GM12864 (cell line): ENCODE measurements at regions not wholly inside any gene's neighbourhood (a gene's known extent, or its start where the extent isn't known, plus 50 kb on each side); places are given as distances from the start of the nearest gene placed in this dataset.

Experiments
- DNase-seq: peaks from one replicate; pipeline ENCODE4 v3.0.0-alpha.2; 2011; ENCODE audit warnings: low read depth
- H3K4me3 ChIP-seq: 2 replicates; pipeline ENCODE4 v1.5.1; 2011; ENCODE audit warnings: mild to moderate bottlenecking, low read depth, low read length, control low read depth
- TF ChIP-seq, protein P1 (sequence below): IDR thresholded peaks from 2 replicates; pipeline ENCODE4 v1.5.1; 2011; ENCODE audit warnings: low read depth, mild to moderate bottlenecking, moderate library complexity, low read length, control low read depth, inconsistent platforms; ENCODE audit errors: missing control alignments

GRCh38 chr5:28542987-28543386 is 1504.6 kb upstream of the CDH9 start:
- no peak for DNase-seq
- no peak overlapping the region for H3K4me3 ChIP-seq
- TF ChIP-seq, protein P1, sequence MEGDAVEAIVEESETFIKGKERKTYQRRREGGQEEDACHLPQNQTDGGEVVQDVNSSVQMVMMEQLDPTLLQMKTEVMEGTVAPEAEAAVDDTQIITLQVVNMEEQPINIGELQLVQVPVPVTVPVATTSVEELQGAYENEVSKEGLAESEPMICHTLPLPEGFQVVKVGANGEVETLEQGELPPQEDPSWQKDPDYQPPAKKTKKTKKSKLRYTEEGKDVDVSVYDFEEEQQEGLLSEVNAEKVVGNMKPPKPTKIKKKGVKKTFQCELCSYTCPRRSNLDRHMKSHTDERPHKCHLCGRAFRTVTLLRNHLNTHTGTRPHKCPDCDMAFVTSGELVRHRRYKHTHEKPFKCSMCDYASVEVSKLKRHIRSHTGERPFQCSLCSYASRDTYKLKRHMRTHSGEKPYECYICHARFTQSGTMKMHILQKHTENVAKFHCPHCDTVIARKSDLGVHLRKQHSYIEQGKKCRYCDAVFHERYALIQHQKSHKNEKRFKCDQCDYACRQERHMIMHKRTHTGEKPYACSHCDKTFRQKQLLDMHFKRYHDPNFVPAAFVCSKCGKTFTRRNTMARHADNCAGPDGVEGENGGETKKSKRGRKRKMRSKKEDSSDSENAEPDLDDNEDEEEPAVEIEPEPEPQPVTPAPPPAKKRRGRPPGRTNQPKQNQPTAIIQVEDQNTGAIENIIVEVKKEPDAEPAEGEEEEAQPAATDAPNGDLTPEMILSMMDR = no peak

DNA sequence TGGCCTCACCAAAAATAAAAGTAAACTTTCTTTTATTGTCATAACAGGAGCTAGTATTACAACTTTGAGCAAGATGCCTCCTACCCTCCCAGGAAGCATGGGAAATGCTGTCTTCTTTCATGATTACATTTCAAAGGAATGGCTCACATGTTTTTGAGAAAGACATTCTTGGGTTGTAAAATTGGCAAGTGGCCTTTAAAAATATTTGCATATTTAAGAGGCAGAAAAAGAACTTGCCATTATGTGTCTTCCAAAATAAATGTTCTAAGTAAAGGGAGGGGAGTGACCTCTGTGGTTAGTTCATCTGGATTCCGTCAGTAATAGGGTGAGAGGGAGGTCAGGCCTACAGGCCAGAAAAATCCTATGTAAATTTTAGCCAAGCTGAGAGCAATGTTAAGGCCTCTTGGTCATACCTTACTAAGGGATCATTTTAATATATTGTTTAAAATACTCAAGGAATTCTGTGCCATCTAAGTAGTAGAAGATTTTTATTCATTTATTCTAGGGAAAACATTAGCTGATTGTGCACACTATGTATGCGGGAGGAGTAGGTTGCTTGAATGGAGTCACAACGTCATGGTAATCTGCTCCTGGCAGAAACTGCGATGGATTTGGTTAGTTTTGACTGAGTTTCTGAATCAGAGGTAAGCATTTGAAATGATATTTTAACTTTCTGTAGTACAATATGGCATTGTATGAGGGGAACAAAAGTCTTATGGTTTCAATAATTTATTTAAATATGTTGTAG is 1485.7 kb upstream of the CDH9 start:
- DNase-seq = no peak
- H3K4me3 ChIP-seq = no peak overlapping the region
- TF ChIP-seq, protein P1 = no peak

DNA sequence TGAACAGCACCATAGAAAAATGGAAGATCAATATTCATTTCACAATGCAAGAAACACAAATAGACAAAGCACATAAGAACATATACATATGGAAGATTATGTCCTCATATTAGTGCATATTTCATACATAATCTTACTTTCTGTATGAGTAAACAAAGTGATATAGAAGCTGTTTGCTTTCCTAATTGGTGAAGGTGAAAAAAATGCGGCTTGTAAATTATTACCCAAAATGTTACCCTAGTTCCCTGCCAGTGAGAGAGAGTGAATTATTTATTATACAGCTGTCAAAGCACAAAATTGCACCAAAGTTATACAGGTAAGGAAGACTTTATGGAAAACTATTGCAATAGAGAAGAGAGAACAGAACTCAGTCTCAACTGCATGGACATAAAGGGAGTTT is 1485.0 kb upstream of the CDH9 start:
- DNase-seq = no peak
- H3K4me3 ChIP-seq = no peak overlapping the region
- TF ChIP-seq, protein P1 = no peak

DNA sequence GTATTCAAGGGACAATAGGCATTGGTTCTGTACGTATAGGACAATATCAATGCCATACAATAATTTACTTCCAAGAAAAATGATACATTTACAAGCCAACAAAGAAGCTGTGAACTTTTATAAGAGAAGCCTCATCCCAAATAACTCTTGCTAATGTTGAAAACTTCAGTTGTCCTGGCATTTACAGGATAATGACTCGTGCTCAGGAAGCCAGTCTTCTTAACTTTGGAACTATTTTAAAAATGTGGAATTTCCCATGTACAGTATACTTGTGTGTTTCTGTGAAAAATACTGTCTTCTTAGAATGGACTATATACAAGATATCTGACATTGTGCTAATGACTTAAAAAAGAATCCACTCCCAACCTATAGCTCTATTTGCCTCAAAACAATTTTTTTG is 1479.3 kb upstream of the CDH9 start:
- H3K4me3 ChIP-seq = no peak overlapping the region
- DNase-seq = no peak
- TF ChIP-seq, protein P1 = no peak

DNA sequence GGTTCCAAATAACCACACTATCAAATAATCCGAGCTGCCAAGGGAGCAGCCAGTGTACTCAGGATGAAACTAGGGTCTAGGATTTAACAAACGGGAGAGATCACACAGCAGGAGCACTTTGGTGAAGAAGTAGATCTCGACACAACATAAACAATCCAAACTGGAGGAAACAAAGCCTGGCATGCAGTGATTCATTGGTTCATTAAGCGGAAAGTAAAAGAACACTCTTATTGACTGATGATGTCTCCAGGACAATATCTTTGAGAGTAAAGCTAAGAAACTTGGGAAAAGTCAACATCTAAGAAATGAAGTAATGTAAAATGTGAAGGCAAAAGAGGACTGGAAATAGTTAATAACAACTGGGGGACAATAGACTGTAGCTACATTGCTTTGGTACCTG is 1478.3 kb upstream of the CDH9 start:
- DNase-seq = no peak
- TF ChIP-seq, protein P1 = no peak
- H3K4me3 ChIP-seq = no peak overlapping the region

- TF ChIP-seq, protein P1 = no peak
- H3K4me3 ChIP-seq = no peak overlapping the region
- DNase-seq = no peak
Measured at GRCh38 chr5:28512648-28513047, 1474.3 kb upstream of the CDH9 start.

DNA sequence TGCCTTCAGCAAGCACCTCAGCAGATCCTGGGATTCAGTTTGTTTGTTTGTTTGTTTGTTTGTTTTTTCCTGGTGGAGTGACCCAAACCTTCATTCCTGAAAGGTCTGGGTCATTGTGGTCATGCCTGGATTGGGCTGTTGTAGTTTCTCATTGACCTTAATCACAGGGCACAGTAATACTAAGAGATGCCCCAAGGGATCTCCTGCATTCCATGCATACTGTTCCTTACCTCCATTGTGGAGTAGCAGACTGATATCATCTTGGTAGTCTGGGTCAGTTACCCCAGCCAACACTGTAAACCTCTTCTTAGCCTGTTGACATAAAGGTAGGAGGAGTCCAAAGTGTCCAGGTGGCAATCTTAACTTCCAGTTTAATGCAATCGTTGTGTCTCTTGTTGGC is 1466.7 kb upstream of the CDH9 start:
- no peak overlapping the region for H3K4me3 ChIP-seq
- TF ChIP-seq, protein P1 = no peak
- DNase-seq = no peak
